ENCODE measurements at regions not wholly inside any gene's neighbourhood (a gene's known extent, or its start where the extent isn't known, plus 50 kb on each side); places are given as distances from the start of the nearest gene placed in this dataset.

GRCh38 chr4:119823045-119823444 lies 194.4 kb upstream of the PDE5A start:
- H3K27ac Mint-ChIP-seq = no peak overlapping the region
- peaks cover 7% of the 10 kb centered on the region for H3K27me3 Mint-ChIP-seq (ENCODE audit: low read depth, poor library complexity)
- H3K9me3 Mint-ChIP-seq = no peaks in the 10 kb centered on the region
- no peak for DNase-seq
- TF ChIP-seq CTCF (IDR thresholded peaks at IDR 0.05) = no peak
- H3K4me3 Mint-ChIP-seq = no peak overlapping the region
- H3K4me1 Mint-ChIP-seq = no peaks in the 10 kb centered on the region
- H3K36me3 Mint-ChIP-seq (ENCODE audit: low read depth) = no peaks in the 10 kb centered on the region

- no peak for DNase-seq
- no peaks in the 10 kb centered on the region for H3K27me3 Mint-ChIP-seq (ENCODE audit: low read depth, poor library complexity)
- H3K27ac Mint-ChIP-seq = no peak overlapping the region
- peaks cover 5% of the 10 kb centered on the region for H3K36me3 Mint-ChIP-seq (ENCODE audit: low read depth)
- peaks cover 22% of the 10 kb centered on the region for H3K9me3 Mint-ChIP-seq
- no peak overlapping the region for H3K4me3 Mint-ChIP-seq
- no peak for TF ChIP-seq CTCF (IDR thresholded peaks at IDR 0.05)
- no peaks in the 10 kb centered on the region for H3K4me1 Mint-ChIP-seq
Measured at GRCh38 chr4:119816473-119816872, 187.9 kb upstream of the PDE5A start.

GRCh38 chr4:119810001-119810400 lies 181.4 kb upstream of the PDE5A start:
- no peak for TF ChIP-seq CTCF (IDR thresholded peaks at IDR 0.05)
- Mint-ChIP-seq H3K9me3 (peaks cover 28% of the 10 kb centered on the region), H3K4me1 (no peaks in the 10 kb centered on the region), H3K27me3 (ENCODE audit: low read depth, poor library complexity) (peaks cover 5% of the 10 kb centered on the region), H3K36me3 (ENCODE audit: low read depth) (peaks cover 5% of the 10 kb centered on the region), H3K4me3 (no peak overlapping the region), H3K27ac (no peak overlapping the region)
- DNase-seq = no peak

- Mint-ChIP-seq H3K9me3 (peaks cover 6% of the 10 kb centered on the region), H3K27me3 (ENCODE audit: low read depth, poor library complexity) (peaks cover 5% of the 10 kb centered on the region), H3K36me3 (ENCODE audit: low read depth) (no peaks in the 10 kb centered on the region), H3K4me3 (no peak overlapping the region), H3K27ac (no peak overlapping the region), H3K4me1 (no peaks in the 10 kb centered on the region)
- TF ChIP-seq CTCF (IDR thresholded peaks at IDR 0.05) = no peak
- DNase-seq = no peak
Measured at GRCh38 chr4:119804404-119804803, 175.8 kb upstream of the PDE5A start.

GRCh38 chr4:119797238-119797894 lies 168.8 kb upstream of the PDE5A start:
- no peak for TF ChIP-seq CTCF (IDR thresholded peaks at IDR 0.05)
- H3K4me1 Mint-ChIP-seq = peaks cover 5% of the 10 kb centered on the region
- H3K4me3 Mint-ChIP-seq = no peak overlapping the region
- H3K9me3 Mint-ChIP-seq = no peaks in the 10 kb centered on the region
- no peak for DNase-seq
- no peaks in the 10 kb centered on the region for H3K36me3 Mint-ChIP-seq (ENCODE audit: low read depth)
- no peak overlapping the region for H3K27ac Mint-ChIP-seq
- H3K27me3 Mint-ChIP-seq (ENCODE audit: low read depth, poor library complexity) = peaks cover 3% of the 10 kb centered on the region

GRCh38 chr4:119795986-119796578 lies 167.5 kb upstream of the PDE5A start:
- Mint-ChIP-seq H3K4me1 (peaks cover 5% of the 10 kb centered on the region), H3K27me3 (ENCODE audit: low read depth, poor library complexity) (peaks cover 3% of the 10 kb centered on the region), H3K36me3 (ENCODE audit: low read depth) (no peaks in the 10 kb centered on the region), H3K9me3 (no peaks in the 10 kb centered on the region), H3K4me3 (no peak overlapping the region), H3K27ac (no peak overlapping the region)
- no peak for TF ChIP-seq CTCF (IDR thresholded peaks at IDR 0.05)
- DNase-seq = no peak
